H1 (cell line): ENCODE measurements at regions not wholly inside any gene's neighbourhood (a gene's known extent, or its start where the extent isn't known, plus 50 kb on each side); places are given as distances from the start of the nearest gene placed in this dataset.

Source experiments
- CTCF ChIA-PET: fragments of 300-600 bp; sonication (Branson Sonifier 250); formaldehyde crosslinking; loops from one replicate; lab custom pipeline; 2021; ENCODE audit not compliant: partially characterized antibody; lab: Charles Lee
- POLR2A ChIA-PET: fragments of 300-600 bp; sonication (Branson Sonifier 250); formaldehyde crosslinking; loops from one replicate; lab custom pipeline; 2021; ENCODE audit warnings: inconsistent platforms; ENCODE audit not compliant: partially characterized antibody; lab: Charles Lee
- DNase-seq, 2 experiments: peaks; one replicate each; pipeline versions ENCODE4 v3.0.0 to v3.0.0-alpha.2; 2010 to 2022; ENCODE audit warnings: low spot score in 2 of 2, low read depth in 1 of 2, mixed read lengths in 1 of 2
- FAIRE-seq: peaks from 2 replicates; lab custom pipeline; 2011; peaks lifted over from hg19 to GRCh38; lab: Jason Lieb, UNC
- H2AFZ ChIP-seq: 2 replicates; pipeline ENCODE4 v1.8.1; 2012; ENCODE audit warnings: low read length, inconsistent platforms
- H2AK5ac ChIP-seq: 2 replicates; pipeline ENCODE4 v1.6.1; 2013; ENCODE audit warnings: low read depth, low read length
- H2BK120ac ChIP-seq: replicated peaks from 2 replicates; pipeline ENCODE3; 2013; ENCODE audit warnings: low read depth, low read length, inconsistent platforms
- H2BK12ac ChIP-seq: 2 replicates; pipeline ENCODE4 v1.6.1; 2013; ENCODE audit warnings: low read depth, low read length
- H2BK15ac ChIP-seq: 2 replicates; pipeline ENCODE4 v1.6.1; 2013; ENCODE audit warnings: low read length
- H2BK20ac ChIP-seq: 2 replicates; pipeline ENCODE4 v1.6.1; 2013; ENCODE audit warnings: low read length
- H2BK5ac ChIP-seq: 2 replicates; pipeline ENCODE4 v1.6.1; 2013; ENCODE audit warnings: low read depth, low read length
- H3K14ac ChIP-seq: 2 replicates; pipeline ENCODE4 v1.6.1; 2013; ENCODE audit warnings: inconsistent platforms; ENCODE audit not compliant: insufficient read length
- H3K18ac ChIP-seq: 2 replicates; pipeline ENCODE4 v1.6.1; 2013; ENCODE audit warnings: low read length; ENCODE audit errors: extremely low read depth
- H3K23ac ChIP-seq: 2 replicates; pipeline ENCODE4 v1.6.1; 2013; ENCODE audit warnings: inconsistent platforms; ENCODE audit not compliant: insufficient read length
- H3K23me2 ChIP-seq: 2 replicates; pipeline ENCODE4 v1.6.1; 2013; ENCODE audit warnings: low read depth, low read length
- H3K27ac ChIP-seq: 2 replicates; pipeline ENCODE4 v1.6.1; 2011; ENCODE audit warnings: low read depth, low read length, inconsistent platforms
- H3K27me3 ChIP-seq, 4 experiments: replicated peaks in 1 of 4; 1 replicate in 1 of 4; 2 replicates in 3 of 4; pipeline versions ENCODE4 v1.6.1 to v1.8.1; 2011 to 2013; ENCODE audit warnings: low read length in 3 of 4, mild to moderate bottlenecking in 3 of 4, inconsistent platforms in 2 of 4, mixed read lengths in 2 of 4, moderate library complexity in 1 of 4; ENCODE audit not compliant: control insufficient read depth in 3 of 4, insufficient read depth in 3 of 4; ENCODE audit errors: extremely low read depth in 1 of 4
- H3K36me3 ChIP-seq, 4 experiments: 2 replicates each; pipeline versions ENCODE4 v1.6.1 to v1.8.1; 2011 to 2013; ENCODE audit warnings: mild to moderate bottlenecking in 4 of 4, low read length in 3 of 4, moderate library complexity in 2 of 4, control low read depth in 1 of 4, inconsistent platforms in 1 of 4; ENCODE audit not compliant: insufficient read depth in 4 of 4, control insufficient read depth in 2 of 4
- H3K4ac ChIP-seq: replicated peaks from 2 replicates; pipeline ENCODE3; 2013; ENCODE audit warnings: low read length, low read depth, mixed read lengths, inconsistent platforms; ENCODE audit not compliant: insufficient read length
- H3K4me1 ChIP-seq, 4 experiments: replicated peaks in 1 of 4; 1 replicate in 1 of 4; 2 replicates in 3 of 4; pipeline versions ENCODE4 v1.6.1 to v1.8.1; 2011 to 2013; ENCODE audit warnings: low read length in 3 of 4, inconsistent platforms in 2 of 4, mixed read lengths in 1 of 4; ENCODE audit not compliant: insufficient read depth in 4 of 4, control insufficient read depth in 3 of 4
- H3K4me2 ChIP-seq, 2 experiments: 2 replicates each; pipeline versions ENCODE4 v1.6.1 to v1.8.1; 2011 to 2013; ENCODE audit warnings: low read depth in 2 of 2, low read length in 2 of 2, control low read depth in 1 of 2, inconsistent platforms in 1 of 2, mild to moderate bottlenecking in 1 of 2; ENCODE audit not compliant: insufficient read depth in 1 of 2
- H3K4me3 ChIP-seq, 4 experiments: fragments of 200-600, 300-600 bp in 1 of 4; sonication (generic), shearing (Covaris generic), sonication (Bioruptor Twin) in 1 of 4; 2 replicates each; pipeline versions ENCODE4 v1.5.1 to v1.8.1; 2011 to 2016; ENCODE audit warnings: low read length in 4 of 4, low read depth in 3 of 4, control low read depth in 2 of 4, inconsistent platforms in 2 of 4, mild to moderate bottlenecking in 2 of 4, mixed read lengths in 1 of 4, moderate library complexity in 1 of 4; ENCODE audit not compliant: insufficient read depth in 2 of 4; ENCODE audit errors: extremely low read depth in 1 of 4
- H3K56ac ChIP-seq: replicated peaks from 2 replicates; pipeline ENCODE3; 2013; ENCODE audit warnings: low read depth, mild to moderate bottlenecking, mixed read lengths, low read length, inconsistent platforms; ENCODE audit not compliant: insufficient read length
- H3K79me1 ChIP-seq: 2 replicates; pipeline ENCODE4 v1.6.1; 2013; ENCODE audit warnings: low read depth, low read length, control low read depth
- H3K79me2 ChIP-seq, 2 experiments: 2 replicates each; pipeline versions ENCODE4 v1.6.1 to v1.8.1; 2012 to 2013; ENCODE audit warnings: low read length in 2 of 2, mild to moderate bottlenecking in 2 of 2, inconsistent platforms in 1 of 2; ENCODE audit not compliant: insufficient read depth in 2 of 2, control insufficient read depth in 1 of 2
- H3K9ac ChIP-seq, 4 experiments: replicated peaks in 1 of 4; 1 replicate in 1 of 4; 2 replicates in 3 of 4; pipeline versions ENCODE4 v1.6.1 to v1.8.1; 2011 to 2013; ENCODE audit warnings: low read depth in 3 of 4, low read length in 3 of 4, control low read depth in 2 of 4, mild to moderate bottlenecking in 2 of 4, moderate library complexity in 2 of 4, inconsistent platforms in 1 of 4; ENCODE audit errors: extremely low read depth in 1 of 4
- H3K9me3 ChIP-seq, 2 experiments: 2 replicates each; pipeline versions ENCODE4 v1.6.1 to v1.8.1; 2012 to 2013; ENCODE audit warnings: mild to moderate bottlenecking in 2 of 2, moderate library complexity in 2 of 2, control low read depth in 1 of 2, inconsistent platforms in 1 of 2, low read depth in 1 of 2, low read length in 1 of 2, mixed read lengths in 1 of 2; ENCODE audit not compliant: insufficient read depth in 2 of 2
- H4K20me1 ChIP-seq, 2 experiments: replicated peaks in 1 of 2; 2 replicates each; pipeline versions ENCODE3 to v1.8.1; 2011 to 2013; ENCODE audit warnings: inconsistent platforms in 2 of 2, low read length in 2 of 2, mild to moderate bottlenecking in 1 of 2; ENCODE audit not compliant: insufficient read depth in 2 of 2, control insufficient read depth in 1 of 2
- H4K5ac ChIP-seq: 2 replicates; pipeline ENCODE4 v1.6.1; 2013; ENCODE audit warnings: low read length, low read depth, mixed read lengths, inconsistent platforms; ENCODE audit not compliant: insufficient read length
- H4K8ac ChIP-seq: 2 replicates; pipeline ENCODE4 v1.8.0; 2013; ENCODE audit warnings: mild to moderate bottlenecking, moderate library complexity, low read length, inconsistent platforms; ENCODE audit not compliant: insufficient read depth; ENCODE audit errors: extremely low read depth
- H4K91ac ChIP-seq: replicated peaks from 2 replicates; pipeline ENCODE3; 2013; ENCODE audit warnings: low read length, mixed read lengths, inconsistent platforms; ENCODE audit not compliant: insufficient read length
- ATF3 ChIP-seq: IDR thresholded peaks from 2 replicates; pipeline ENCODE4 v1.6.1; 2011; ENCODE audit warnings: low read depth, mild to moderate bottlenecking, low read length; ENCODE audit not compliant: insufficient read depth
- CEBPB ChIP-seq: IDR thresholded peaks from 2 replicates; pipeline ENCODE4 v1.6.1; 2012; ENCODE audit warnings: low read depth, low read length
- CHD1 ChIP-seq: IDR thresholded peaks from 2 replicates; pipeline ENCODE4 v1.6.1; 2012; ENCODE audit warnings: low read depth, low read length, improper control_type of control experiment
- CHD2 ChIP-seq: IDR thresholded peaks from 2 replicates; pipeline ENCODE4 v1.6.1; 2012; ENCODE audit warnings: low read length, improper control_type of control experiment
- CTCF ChIP-seq, 3 experiments: IDR thresholded peaks; 1 replicate in 2 of 3; 2 replicates in 1 of 3; pipeline versions ENCODE4 v1.5.1 to v1.6.1; 2011; ENCODE audit warnings: low read length in 3 of 3, mild to moderate bottlenecking in 3 of 3, inconsistent platforms in 2 of 3, low read depth in 1 of 3, moderate library complexity in 1 of 3; ENCODE audit not compliant: insufficient read depth in 1 of 3; ENCODE audit errors: control extremely low read depth in 1 of 3
- EGR1 ChIP-seq: IDR thresholded peaks from 2 replicates; pipeline ENCODE4 v1.6.1; 2011; ENCODE audit warnings: low read depth, low read length, borderline replicate concordance
- HDAC2 ChIP-seq, 2 experiments: fragments of 300-600 bp in 1 of 2; sonication (generic) in 1 of 2; IDR thresholded peaks; 2 replicates each; pipeline ENCODE4 v1.6.1; 2011 to 2012; ENCODE audit warnings: low read depth in 2 of 2, low read length in 2 of 2, mild to moderate bottlenecking in 2 of 2, moderate library complexity in 2 of 2, borderline replicate concordance in 1 of 2, inconsistent platforms in 1 of 2
- KDM4A ChIP-seq: IDR thresholded peaks from one replicate; pipeline ENCODE4 v1.7.1; 2012; ENCODE audit warnings: low read depth, mild to moderate bottlenecking, moderate library complexity, low read length, inconsistent platforms; ENCODE audit not compliant: severe bottlenecking
- RFX5 ChIP-seq: IDR thresholded peaks from 2 replicates; pipeline ENCODE4 v1.6.1; 2011; ENCODE audit warnings: low read depth, low read length, improper control_type of control experiment, borderline replicate concordance
- SP4 ChIP-seq: IDR thresholded peaks from 2 replicates; pipeline ENCODE4 v1.6.1; 2012; ENCODE audit warnings: low read length, inconsistent platforms
- SRF ChIP-seq: IDR thresholded peaks from 2 replicates; pipeline ENCODE4 v1.6.1; 2011; ENCODE audit warnings: mild to moderate bottlenecking, low read depth, low read length, moderate library complexity
- TAF1 ChIP-seq: IDR thresholded peaks from 2 replicates; pipeline ENCODE4 v1.6.1; 2011; ENCODE audit warnings: mild to moderate bottlenecking, low read depth, low read length
- WGBS, 2 experiments: shearing (Covaris generic) in 1 of 2; methylation state at CpG; one replicate each; pipeline versions ENCODE4 v1.1.6 to v1.1.7; 2013 to 2015; ENCODE audit warnings: low lambda C conversion rate in 2 of 2, mixed read lengths in 2 of 2, inconsistent platforms in 1 of 2, low coverage in 1 of 2, missing lambda C conversion rate in 1 of 2; ENCODE audit not compliant: insufficient replicate concordance in 2 of 2, insufficient coverage in 1 of 2, insufficient read length in 1 of 2; ENCODE audit errors: extremely low coverage in 1 of 2, missing lambda C conversion rate in 1 of 2; 5-methylcytosine and 5-hydroxymethylcytosine counted together

GRCh38 chr4:4613126-4613465, 71.2 kb upstream of the STX18 start:
- H2BK5ac ChIP-seq = no peak overlapping the region
- H3K23ac ChIP-seq = no peak overlapping the region
- H3K9ac ChIP-seq = no peak overlapping the region
- H3K27ac ChIP-seq = no peak overlapping the region
- no peaks in the 10 kb centered on the region for H3K79me2 ChIP-seq
- peaks cover 4 to 11% of the 10 kb centered on the region in 2 experiments for H4K20me1 ChIP-seq
- 98% methylated on average over 2 of the region's 2 CpGs; no CpG with 5 or more reads in 1 of the 2 experiments for WGBS, 2 experiments
- H4K8ac ChIP-seq = no peak overlapping the region
- H3K79me1 ChIP-seq = no peaks in the 10 kb centered on the region; the same call in 1 of the 2 replicates
- H3K4me1 ChIP-seq = peaks cover 0 to 10% (median 3%) of the 10 kb centered on the region in 4 experiments; a peak in 6 of 7 replicates
- H2BK15ac ChIP-seq = no peak overlapping the region
- H2BK120ac ChIP-seq = no peak overlapping the region
- no peak overlapping the region for H2BK20ac ChIP-seq
- peaks cover 0 to 6% (median 1%) of the 10 kb centered on the region in 4 experiments; a peak in 4 of 7 replicates for H3K27me3 ChIP-seq
- CTCF ChIA-PET = interaction anchor here (1.1 kb wide), 1 partner anchor 13 kb away, joined by 3 read pairs; no protein-coding TSS in a partner anchor
- no peak overlapping the region for H2AFZ ChIP-seq
- no peak overlapping the region for H3K4me3 ChIP-seq
- H3K56ac ChIP-seq = no peak overlapping the region
- H3K9me3 ChIP-seq = no peaks in the 10 kb centered on the region
- H4K91ac ChIP-seq = no peak overlapping the region
- no peak for FAIRE-seq
- no peak overlapping the region for H2AK5ac ChIP-seq
- no peak overlapping the region for H3K18ac ChIP-seq
- no peak overlapping the region for H3K4me2 ChIP-seq
- POLR2A ChIA-PET = no interaction called here
- no peaks in the 10 kb centered on the region for H3K36me3 ChIP-seq
- no peaks in the 10 kb centered on the region for H3K23me2 ChIP-seq
- no peak overlapping the region for H2BK12ac ChIP-seq
- no peak overlapping the region for H3K14ac ChIP-seq
- H3K4ac ChIP-seq = no peak overlapping the region
- DNase-seq = no peak
- H4K5ac ChIP-seq = no peak overlapping the region
- TF ChIP-seq RFX5 = no peak
- TF ChIP-seq CHD1 = no peak
- TF ChIP-seq CHD2 = no peak
- no peak for TF ChIP-seq HDAC2 (IDR thresholded peaks at IDR 0.05; ENCODE audit: borderline replicate concordance in 1 of 2, low read depth in 2 of 2, low read length in 2 of 2)
- no peak for TF ChIP-seq KDM4A
- TF ChIP-seq CTCF (IDR thresholded peaks at IDR 0.05; ENCODE audit: control extremely low read depth in 1 of 3, insufficient read depth in 1 of 3, low read depth in 1 of 3, low read length in 3 of 3) = no peak
- no peak for TF ChIP-seq SP4
- TF ChIP-seq CEBPB = no peak
- TF ChIP-seq SRF = no peak
- no peak for TF ChIP-seq ATF3
- TF ChIP-seq TAF1 = no peak
- no peak for TF ChIP-seq EGR1
